ENCODE measurements at regions not wholly inside any gene's neighbourhood (a gene's known extent, or its start where the extent isn't known, plus 50 kb on each side); places are given as distances from the start of the nearest gene placed in this dataset.
"Not testable (repeated sequence)": the region's sequence is repeated elsewhere in the genome, so short reads cannot be mapped to it uniquely, and the experiment has no call there.

DNA sequence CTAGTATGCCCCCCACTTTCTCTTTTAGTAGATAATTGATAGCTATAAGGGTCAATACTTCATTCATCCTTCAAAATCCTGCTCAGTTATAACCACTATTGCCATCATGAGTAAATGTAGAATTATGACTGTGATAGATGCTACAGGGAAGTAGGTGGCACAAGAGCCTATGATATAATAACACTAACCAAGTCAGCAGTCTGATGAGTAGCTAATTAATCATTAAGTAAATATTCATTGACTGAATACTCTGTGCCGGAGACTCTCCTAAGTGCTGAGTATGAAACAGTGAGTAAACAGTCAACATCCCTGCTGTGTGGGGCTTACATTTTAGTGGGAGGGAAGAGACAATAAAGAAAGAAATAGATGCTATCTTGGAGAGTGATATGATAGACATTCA, 430.3 kb upstream of the ZNF462 start:
- no peak for DNase-seq (ENCODE audit: low read depth in 2 of 2)

DNA sequence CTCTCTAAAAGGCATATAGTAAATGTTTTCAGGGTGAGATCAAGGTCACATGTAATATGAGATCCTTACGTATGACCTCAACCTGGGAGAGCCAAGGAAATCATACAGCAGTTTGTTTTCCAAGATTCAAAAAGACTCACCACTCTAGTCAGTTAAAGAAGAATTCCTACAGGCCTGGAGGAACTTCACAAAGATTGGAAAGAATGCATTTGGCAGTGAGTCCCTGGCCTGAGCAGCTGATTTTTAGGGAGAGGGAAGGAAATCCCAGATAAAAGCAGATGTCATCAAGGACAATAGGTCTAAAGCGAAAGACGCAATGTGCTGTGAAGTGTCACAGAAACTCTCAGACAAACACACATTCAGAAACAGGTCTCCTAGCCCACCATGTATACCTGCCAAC, 424.0 kb upstream of the ZNF462 start:
- peak; percentile 31 to 43 for DNase-seq (ENCODE audit: low read depth in 2 of 2)

DNA sequence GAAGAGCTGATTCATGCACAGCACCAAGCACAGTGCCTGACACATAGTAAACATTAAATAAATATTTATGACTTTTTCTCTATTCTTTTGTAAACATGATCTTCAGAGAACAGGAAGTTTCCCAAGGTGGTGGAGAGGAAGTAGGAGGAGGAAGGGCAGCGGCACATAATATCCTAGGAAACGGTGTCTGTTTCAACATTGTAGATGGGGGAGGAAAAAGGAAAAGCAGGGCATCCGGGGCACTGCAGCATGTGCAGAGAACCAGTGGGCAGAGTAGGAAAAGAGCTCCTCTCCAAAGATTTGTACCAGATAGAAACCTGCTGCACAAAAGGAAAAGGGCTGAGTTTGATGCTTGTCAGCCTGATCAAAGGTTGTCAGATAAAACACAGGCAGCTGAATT, 421.7 kb upstream of the ZNF462 start:
- DNase-seq (ENCODE audit: low read depth in 2 of 2) = no peak

DNA sequence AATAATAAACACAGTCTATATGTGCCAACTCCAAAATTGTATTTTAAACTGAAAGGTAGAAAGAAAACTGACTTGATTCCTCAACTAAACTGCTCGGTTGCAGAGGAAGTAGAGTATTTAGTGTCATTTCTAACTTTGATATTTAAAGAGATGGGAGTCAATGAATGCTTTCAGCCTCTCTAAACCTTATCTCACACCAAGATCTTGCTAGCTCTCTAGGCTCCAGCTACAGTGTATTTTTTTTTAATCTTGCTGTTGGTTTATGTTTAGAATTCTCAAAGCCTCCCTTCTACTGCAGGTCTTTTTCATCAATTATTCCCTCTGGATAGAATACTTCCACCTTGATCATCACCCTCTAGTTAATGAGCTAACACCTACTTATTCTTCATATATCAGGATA, 419.4 kb upstream of the ZNF462 start:
- no peak for DNase-seq (ENCODE audit: low read depth in 2 of 2)

DNA sequence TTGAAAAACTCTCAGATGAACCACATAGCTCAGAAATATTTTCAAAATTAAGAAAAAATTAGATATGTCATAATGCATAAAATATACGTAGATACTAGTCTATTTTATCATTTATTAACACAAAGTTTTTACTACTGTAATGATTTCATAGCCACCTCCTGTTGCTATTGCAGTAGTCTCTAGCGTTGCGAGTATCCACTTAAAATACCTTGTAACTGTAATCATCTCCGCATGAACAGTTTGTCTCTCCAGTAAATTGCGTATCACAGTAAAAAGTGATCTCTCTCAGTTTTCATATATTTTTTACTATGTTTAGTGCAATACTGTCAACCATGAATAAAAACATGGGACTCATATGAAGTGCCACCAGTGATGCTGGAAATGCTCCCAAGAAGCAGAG, 417.9 kb upstream of the ZNF462 start:
- no peak for DNase-seq (ENCODE audit: low read depth in 2 of 2)

DNA sequence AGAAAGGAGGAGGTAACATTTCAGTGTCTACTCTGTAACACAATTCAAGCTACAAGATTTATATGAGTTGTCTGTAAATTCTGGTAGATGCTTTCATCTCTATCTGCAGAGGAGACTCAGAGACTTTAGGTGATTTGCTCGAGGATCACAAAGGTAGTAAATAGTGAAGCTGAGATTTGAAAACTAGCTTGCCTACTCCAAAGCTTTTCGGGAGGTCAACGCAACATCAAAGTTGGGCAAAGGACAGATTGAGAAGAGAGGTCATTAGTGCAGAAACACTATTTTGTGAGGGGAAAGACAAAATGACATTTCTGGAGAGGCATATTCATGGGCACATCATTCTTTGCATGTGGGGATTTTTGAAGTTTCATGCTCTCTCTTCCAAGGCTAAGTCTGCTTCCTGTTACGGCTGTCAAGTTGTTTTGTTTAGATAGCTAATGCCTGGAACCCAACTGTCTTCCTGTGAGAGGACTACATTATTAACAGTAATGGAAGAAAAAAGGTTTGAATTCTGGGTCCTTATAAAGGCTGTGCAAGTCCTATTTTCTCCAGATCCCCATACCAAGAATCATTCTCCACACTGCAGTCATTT, 413.5 kb upstream of the ZNF462 start:
- no peak for DNase-seq (ENCODE audit: low read depth in 2 of 2)

DNA sequence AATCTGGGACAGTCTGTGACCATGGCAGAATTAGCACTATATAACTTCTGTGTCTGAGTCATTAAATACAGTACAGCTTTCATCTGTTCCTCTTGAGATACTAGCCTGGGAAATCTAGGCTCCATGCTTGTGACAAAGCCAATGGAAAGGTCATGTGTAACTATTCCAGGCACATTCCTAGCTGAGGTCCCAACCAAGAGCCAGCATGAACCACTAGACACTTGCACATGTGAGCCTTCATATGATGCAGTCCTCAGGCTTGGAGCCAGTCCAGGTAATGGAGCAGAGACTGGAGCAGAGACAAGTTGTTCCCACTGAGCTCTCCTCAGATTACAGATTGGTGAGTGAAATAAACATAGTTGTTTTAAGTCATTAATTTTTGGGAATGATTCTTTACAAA, 412.4 kb upstream of the ZNF462 start:
- no peak for DNase-seq (ENCODE audit: low read depth in 2 of 2)

DNA sequence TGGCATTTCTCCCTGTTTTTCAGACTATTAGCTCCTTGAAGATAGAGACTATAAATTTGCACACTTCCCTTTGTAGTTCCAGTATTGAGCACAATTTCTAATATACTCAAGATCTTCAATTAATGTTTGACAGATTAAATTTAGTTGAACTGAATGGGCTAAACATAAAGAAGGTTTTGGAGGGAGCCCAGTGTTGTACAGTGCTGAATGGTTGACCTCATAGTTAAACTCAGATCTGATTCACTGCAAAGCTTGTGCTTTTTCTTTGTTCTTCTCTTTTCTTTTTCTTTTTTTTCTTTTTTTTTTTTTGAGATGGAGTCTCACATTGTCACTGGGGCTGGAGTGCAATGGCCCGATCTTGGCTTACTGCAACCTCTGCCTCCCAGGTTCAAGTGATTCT, 411.7 kb upstream of the ZNF462 start:
- DNase-seq (ENCODE audit: low read depth in 2 of 2) = no peak

DNA sequence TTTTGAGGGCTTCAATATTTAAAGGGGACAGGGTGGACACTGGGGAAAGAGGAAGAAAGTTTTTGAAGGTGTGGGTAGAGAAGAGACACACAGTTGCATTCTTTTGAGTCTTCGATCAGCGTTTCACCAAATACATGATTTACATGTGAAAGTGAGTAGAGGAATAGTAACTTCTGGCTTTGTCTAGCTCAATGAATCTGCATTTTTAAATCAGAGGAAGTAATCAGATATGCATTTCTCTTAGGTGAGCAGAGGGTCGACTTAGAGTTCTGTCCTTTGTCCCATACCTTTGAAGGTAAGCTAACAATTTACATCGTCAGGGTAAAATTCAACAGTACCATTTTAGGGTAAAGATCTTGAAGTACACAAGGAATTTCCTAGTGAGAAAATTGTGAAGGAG, 406.4 kb upstream of the ZNF462 start:
- no peak for DNase-seq (ENCODE audit: low read depth in 2 of 2)

DNA sequence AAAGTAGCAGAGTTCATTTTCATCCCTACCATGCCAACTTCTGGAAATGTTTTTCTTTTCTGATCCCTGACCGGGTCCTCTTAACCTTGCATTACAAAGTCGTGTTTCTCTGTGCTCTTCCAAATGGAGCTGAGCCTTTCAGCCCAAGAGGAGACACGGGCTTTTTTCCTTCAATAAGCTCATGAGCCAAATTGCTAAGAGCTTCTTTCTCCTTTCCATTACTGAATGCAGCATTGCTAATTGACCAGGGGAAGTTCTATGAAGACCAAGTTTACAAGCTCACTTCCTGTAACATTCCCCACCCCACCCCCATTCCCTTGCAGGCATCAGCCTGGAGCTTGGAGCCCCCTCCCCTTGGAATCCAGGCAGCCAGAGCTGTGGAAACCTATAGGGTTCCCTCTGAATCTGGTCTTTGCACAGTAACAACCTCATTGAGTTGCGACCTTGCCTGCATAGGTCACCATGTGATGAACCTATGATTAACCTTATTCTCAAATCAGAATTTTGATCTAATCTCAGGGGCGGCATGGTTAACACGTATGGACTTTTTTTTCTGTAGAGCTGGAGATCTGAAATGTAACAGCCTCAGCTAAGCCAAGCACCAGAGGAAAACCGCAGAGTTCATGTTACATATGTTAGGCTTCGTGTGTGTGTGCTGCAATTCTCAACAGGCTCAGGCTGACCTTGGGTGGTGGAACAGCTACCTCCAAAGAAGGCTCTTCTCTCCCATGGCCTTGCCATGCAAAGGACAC, 395.7 kb upstream of the ZNF462 start:
- peak in 1 of 2 experiments; percentile 35 for DNase-seq (ENCODE audit: low read depth in 2 of 2)

DNA sequence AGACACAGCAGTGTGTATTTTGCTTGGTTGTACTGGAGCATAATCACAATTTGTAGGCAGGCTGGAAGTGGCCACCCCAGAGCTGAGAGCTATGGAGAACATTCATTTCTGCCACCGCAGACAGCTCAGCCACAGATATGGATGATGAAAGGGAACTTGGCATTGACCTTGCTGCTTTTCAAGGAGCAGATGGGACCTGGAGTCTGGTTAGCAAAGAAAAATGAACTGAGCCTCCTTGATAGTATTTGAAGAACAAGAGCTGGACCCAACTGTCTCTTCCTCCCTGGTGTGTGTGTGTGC, 395.2 kb upstream of the ZNF462 start:
- DNase-seq (ENCODE audit: low read depth in 2 of 2) = peak in 1 of 2 experiments; percentile 28

DNA sequence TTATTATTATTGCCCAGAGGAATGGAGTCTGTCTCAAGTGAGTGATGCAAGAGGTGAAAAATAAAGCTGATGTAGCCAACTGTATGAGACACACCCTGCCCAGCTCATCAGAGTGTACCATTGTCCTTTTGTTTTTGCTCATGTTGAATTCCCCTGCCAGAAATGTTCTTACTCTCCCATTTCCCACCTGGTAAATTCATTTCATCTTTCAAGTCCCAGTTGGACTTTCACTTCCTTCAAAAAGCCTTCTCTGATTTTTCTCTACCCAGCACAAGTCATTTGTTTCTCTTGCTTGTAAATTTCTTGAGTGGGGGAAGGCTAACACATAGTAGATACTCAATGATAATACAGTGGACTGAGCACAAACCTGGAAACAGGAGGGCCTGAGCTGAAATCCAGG, 394.5 kb upstream of the ZNF462 start:
- no peak for DNase-seq (ENCODE audit: low read depth in 2 of 2)

DNA sequence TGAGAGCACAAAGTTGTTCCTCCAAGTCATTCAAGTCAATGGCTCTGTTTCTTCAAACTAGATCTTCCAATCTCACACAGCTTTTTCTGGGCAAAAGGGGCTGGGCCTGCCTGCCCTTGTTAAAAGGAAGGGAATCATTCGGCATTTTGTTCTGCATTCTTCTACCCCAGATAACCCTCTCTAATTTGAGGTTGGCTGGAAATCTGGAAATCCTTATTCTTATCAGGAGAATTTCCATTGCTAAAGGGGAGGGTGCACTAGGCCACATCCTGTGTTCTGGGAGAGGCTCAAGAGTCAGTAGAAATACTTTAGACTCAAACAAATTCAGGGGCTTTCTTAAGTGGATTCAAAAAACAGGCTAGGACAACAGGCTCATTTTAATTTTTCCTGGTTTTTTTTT, 384.7 kb upstream of the ZNF462 start:
- no peak for DNase-seq (ENCODE audit: low read depth in 2 of 2)

DNA sequence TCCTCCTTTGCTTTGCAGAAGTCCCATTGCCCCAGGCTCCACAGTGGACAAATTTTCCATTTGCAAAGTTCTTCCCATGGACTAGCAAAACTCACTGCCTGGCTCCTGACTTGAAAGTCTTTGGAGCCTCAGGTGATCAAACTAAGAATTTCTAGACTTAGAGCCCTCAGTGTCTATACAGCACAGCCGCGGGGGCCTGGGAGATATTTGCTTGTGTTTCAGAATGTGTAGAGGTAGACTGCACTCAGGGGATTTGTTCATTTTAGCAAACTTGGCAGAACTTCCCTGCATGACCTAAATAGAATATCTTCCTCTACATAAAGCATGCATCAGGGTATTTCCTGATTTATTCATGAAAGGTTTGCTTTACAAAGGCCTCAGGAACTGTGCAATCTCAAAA, 384.2 kb upstream of the ZNF462 start:
- no peak for DNase-seq (ENCODE audit: low read depth in 2 of 2)

DNA sequence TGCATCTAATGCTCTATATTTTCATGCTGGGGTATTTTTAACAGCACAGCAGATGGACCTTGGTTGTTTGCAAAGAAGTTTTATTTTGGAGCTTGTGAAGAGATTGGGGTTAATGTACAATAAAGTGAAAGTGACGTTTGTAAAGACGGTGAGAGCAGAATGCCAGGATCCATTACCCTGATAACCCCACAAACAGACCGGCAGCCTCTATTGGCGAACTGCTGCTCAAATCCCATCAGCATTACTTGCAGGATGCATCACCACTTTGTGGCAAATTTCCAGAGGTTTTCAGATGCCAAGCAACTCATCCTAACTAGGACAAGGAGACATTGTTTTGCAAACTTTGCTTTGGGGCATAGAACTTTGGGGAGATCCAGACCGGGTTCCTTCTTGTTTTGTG, 383.3 kb upstream of the ZNF462 start:
- peak in 1 of 2 experiments; percentile 35 for DNase-seq (ENCODE audit: low read depth in 2 of 2)

DNA sequence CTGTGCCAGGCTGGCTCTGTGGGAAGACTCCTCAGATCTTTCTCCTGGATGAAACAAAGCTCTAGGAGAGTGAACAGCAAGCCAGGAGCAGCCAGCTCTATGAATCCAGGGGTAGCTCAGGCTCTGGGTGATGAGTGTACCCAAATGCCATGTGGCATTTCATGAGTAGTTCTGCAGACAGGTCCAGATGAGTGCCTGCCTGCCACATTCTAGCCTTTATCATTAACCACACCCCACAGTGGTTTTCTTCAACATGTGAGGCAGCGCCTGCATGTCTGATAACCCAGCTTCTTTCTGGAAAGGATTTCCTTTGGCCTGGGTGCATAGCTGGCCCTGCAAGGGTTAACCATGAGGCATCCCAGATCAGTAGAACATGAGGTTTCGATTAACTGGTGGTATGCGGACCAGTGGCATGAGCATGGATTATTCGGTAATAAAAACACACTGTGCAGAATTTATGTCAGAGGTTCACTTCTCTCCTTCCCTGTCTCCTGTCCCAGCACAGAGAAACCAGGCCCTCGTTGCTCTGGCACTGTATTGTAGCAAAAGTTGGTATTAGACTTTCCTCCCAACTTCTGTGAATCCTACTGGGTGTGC, 381.9 kb upstream of the ZNF462 start:
- peak; percentile 53 to 60 for DNase-seq (ENCODE audit: low read depth in 2 of 2)

DNA sequence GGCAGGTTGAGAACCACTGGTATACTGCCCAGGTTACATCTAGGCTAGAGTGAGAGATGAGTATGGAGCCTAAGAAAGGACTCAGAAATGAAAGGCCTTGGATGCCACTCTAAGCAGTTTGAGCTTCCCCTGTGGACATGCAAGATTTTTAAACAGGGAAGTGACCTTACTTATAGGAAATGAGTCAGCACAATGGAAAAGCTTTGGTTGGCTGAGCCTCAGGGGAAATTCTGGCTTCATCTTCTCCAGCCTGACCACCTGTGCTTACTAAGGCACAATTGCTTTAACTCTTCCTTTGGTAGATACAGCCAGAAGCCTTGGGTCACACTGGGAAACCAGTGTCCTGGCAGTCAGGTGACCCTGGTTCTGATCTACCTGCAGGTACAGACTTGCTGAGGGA, 380.2 kb upstream of the ZNF462 start:
- no peak for DNase-seq (ENCODE audit: low read depth in 2 of 2)

DNA sequence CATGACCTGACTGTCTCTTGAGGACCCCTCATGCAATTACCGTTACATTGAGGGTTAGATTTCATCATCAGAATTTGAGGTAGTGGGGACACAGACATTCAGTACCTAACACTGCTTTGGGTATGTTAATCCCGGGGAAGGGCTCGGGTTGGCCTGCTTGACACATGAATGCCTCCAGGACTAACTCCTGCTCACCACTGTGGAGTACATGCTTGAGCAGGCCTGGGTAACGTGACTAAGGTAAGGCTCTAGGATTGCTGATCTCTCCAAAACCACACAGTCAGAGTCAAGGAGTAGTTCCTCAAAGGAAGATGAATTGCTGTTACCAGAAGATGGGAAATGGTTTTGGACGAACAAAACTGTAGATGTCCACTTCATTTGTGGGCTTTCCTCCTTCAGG, 376.3 kb upstream of the ZNF462 start:
- no peak for DNase-seq (ENCODE audit: low read depth in 2 of 2)

DNA sequence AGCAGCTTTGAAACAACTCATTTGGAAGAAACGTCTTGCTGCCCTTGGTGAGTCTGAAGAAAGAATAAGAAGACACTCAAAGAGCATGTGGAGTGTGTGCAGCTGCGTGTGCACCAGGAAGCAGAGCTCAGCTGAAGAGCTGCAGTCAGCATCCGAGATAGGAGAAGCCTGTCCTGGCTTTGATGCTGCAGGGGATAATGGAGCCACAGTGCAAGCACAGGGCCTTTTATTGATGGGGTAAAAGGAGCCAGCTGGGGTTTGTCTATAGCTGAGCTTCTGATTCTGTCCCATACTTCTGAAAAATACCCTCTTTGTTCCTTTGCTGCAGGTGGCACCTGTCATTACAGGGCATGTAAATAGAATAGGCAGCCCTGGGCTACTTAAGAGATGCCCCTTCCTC, 375.7 kb upstream of the ZNF462 start:
- DNase-seq (ENCODE audit: low read depth in 2 of 2) = no peak

DNA sequence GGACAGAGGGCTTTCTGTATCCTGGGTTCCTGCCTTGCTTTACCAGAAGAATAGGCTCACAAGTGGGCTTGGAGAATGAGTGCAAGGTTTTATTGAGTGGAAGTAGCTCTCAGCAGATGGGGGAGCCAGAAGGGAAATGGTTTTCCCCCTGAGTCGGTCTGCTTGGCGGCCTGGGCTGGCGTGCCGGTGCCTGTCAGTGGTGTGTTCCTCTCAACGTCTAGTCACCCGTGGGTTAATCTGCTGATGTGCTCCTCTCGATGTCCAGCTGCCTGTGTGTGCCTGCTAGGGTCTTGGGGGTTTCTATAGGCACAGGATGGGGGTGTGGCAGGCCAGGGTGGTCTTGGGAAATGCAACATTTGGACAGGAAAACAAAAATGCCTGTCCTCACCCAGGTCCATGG, 370.8 kb upstream of the ZNF462 start:
- DNase-seq (ENCODE audit: low read depth in 2 of 2) = not testable (repeated sequence)

DNA sequence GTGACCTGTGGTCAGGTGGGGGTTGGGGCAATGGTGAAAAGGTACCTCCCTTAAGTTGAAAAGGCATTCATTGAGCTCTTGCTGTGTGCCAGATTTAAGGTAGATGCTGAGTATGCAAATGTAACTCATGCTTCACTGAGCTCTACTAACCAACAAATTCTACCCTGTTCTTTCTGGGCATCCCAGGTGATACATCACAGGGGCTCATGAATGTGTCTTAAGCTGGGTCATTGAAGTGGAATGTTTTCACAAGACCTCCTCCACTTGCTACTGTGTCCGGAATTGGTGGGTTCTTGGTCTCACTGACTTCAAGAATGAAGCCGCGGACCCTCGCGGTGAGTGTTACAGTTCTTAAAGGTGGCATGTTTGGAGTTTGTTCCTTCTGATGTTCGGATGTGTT, 362.8 kb upstream of the ZNF462 start:
- DNase-seq (ENCODE audit: low read depth in 2 of 2) = no peak

DNA sequence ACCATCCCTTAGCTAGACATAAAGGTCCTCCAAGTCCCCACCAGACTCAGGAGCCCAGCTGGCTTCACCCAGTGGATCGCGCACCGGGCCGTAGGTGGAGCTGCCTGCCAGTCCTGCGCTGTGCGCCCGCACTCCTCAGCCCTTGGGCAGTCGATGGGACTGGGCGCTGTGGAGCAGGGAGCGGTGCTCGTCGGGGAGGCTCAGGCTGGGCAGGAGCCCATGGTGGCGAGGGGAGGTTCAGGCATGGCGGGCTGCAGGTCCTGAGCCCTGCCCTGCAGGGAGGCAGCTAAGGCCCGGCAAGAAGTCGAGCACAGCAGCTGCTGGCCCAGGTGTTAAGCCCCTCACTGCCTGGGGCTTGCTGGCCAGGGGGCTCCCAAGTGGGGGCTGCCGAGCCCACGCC, 361.8 kb upstream of the ZNF462 start:
- not testable (repeated sequence) for DNase-seq (ENCODE audit: low read depth in 2 of 2)

DNA sequence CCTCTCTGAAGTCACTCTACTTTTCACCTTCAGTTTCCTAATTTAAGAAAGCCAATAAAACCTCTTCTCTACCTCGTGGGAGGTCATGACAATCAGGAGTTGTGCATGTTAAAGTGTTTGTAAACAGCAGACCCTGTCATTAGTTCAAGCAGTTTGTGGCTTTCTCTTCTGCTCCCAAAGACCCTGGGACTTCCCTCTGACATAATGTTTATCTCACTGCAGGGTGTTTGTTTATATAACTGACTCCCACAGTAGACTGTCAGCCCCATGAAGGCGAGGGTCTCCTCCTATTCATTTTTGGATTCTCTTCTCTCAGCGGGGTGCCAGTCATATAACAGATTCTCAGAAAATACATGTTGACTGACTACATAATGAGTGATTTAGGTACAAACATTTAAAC, 360.0 kb upstream of the ZNF462 start:
- DNase-seq (ENCODE audit: low read depth in 2 of 2) = no peak

DNA sequence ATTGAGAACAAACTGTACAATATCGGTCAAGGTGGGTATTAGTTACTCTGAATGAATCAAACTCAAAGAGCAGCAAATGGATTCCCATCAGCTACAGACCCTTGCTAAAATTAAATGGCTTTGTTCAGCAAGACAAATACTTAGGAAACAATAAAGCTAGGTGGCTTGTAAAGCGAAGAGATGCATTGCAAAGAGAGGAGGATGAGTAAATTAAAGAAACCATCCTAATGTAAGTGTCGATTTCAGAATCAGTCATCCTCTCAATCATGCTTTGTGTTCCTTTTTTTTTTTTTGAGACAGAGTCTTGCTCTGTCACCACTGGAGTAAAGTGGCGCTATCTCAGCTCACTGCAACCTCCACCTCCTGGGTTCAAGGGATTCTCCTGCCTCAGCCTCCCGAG, 359.2 kb upstream of the ZNF462 start:
- no peak for DNase-seq (ENCODE audit: low read depth in 2 of 2)

All from fibroblast of skin of left biceps (primary cell).